Activated naive CD4-positive, alpha-beta T cell treated with anti-CD3 and anti-CD28 coated beads, Interleukin-2, amount 50 U/mL, for 24 hours (primary cell): ENCODE measurements at regions not wholly inside any gene's neighbourhood (a gene's known extent, or its start where the extent isn't known, plus 50 kb on each side); places are given as distances from the start of the nearest gene placed in this dataset.

Source experiments
- H3K27ac Mint-ChIP-seq: one replicate; pipeline ENCODE4 v1.8.0; 2021; ENCODE audit warnings: mild to moderate bottlenecking, mixed read lengths
- H3K27me3 Mint-ChIP-seq: one replicate; pipeline ENCODE4 v1.8.0; 2021; ENCODE audit warnings: mixed read lengths
- H3K36me3 Mint-ChIP-seq: one replicate; pipeline ENCODE4 v1.8.0; 2021; ENCODE audit warnings: mixed read lengths
- H3K4me1 Mint-ChIP-seq: one replicate; pipeline ENCODE4 v1.8.0; 2021; ENCODE audit warnings: mixed read lengths
- H3K4me3 Mint-ChIP-seq: one replicate; pipeline ENCODE4 v1.8.0; 2021; ENCODE audit warnings: mild to moderate bottlenecking, mixed read lengths
- H3K9me3 Mint-ChIP-seq: one replicate; pipeline ENCODE4 v1.8.0; 2021; ENCODE audit warnings: mixed read lengths

GRCh38 chr10:124240839-124241291, 147.5 kb upstream of the CHST15 start:
- H3K9me3 Mint-ChIP-seq: no peaks in the 10 kb centered on the region
- no peaks in the 10 kb centered on the region for H3K36me3 Mint-ChIP-seq
- no peak overlapping the region for H3K4me3 Mint-ChIP-seq
- H3K4me1 Mint-ChIP-seq: no peaks in the 10 kb centered on the region
- H3K27me3 Mint-ChIP-seq: peaks cover 1% of the 10 kb centered on the region
- no peak overlapping the region for H3K27ac Mint-ChIP-seq

GRCh38 chr10:124239696-124240095, 146.3 kb upstream of the CHST15 start:
- Mint-ChIP-seq H3K27me3 (peaks cover 1% of the 10 kb centered on the region), H3K36me3 (no peaks in the 10 kb centered on the region), H3K4me3 (no peak overlapping the region), H3K4me1 (no peaks in the 10 kb centered on the region), H3K27ac (peak overlapping the region; percentile 70), H3K9me3 (no peaks in the 10 kb centered on the region)

GRCh38 chr10:124239134-124239533, 145.7 kb upstream of the CHST15 start:
- no peaks in the 10 kb centered on the region for H3K36me3 Mint-ChIP-seq
- no peaks in the 10 kb centered on the region for H3K9me3 Mint-ChIP-seq
- H3K4me3 Mint-ChIP-seq: no peak overlapping the region
- H3K27me3 Mint-ChIP-seq: peaks cover 1% of the 10 kb centered on the region
- H3K27ac Mint-ChIP-seq: no peak overlapping the region
- no peaks in the 10 kb centered on the region for H3K4me1 Mint-ChIP-seq

- no peaks in the 10 kb centered on the region for H3K9me3 Mint-ChIP-seq
- peaks cover 1% of the 10 kb centered on the region for H3K27me3 Mint-ChIP-seq
- no peak overlapping the region for H3K4me3 Mint-ChIP-seq
- H3K4me1 Mint-ChIP-seq: no peaks in the 10 kb centered on the region
- H3K36me3 Mint-ChIP-seq: no peaks in the 10 kb centered on the region
- H3K27ac Mint-ChIP-seq: no peak overlapping the region
These were observed 145.0 kb upstream of the CHST15 start for GRCh38 chr10:124238367-124238766.

GRCh38 chr10:124237282-124237961, 144.0 kb upstream of the CHST15 start:
- Mint-ChIP-seq H3K9me3 (no peaks in the 10 kb centered on the region), H3K27me3 (peaks cover 1% of the 10 kb centered on the region), H3K4me3 (no peak overlapping the region), H3K27ac (no peak overlapping the region), H3K36me3 (no peaks in the 10 kb centered on the region), H3K4me1 (no peaks in the 10 kb centered on the region)

- Mint-ChIP-seq H3K36me3 (no peaks in the 10 kb centered on the region), H3K4me1 (no peaks in the 10 kb centered on the region), H3K9me3 (no peaks in the 10 kb centered on the region), H3K27me3 (peaks cover 1% of the 10 kb centered on the region), H3K4me3 (no peak overlapping the region), H3K27ac (no peak overlapping the region)
These were observed 143.4 kb upstream of the CHST15 start for GRCh38 chr10:124236816-124237215.

GRCh38 chr10:124236136-124236535, 142.7 kb upstream of the CHST15 start:
- Mint-ChIP-seq H3K27ac (no peak overlapping the region), H3K9me3 (no peaks in the 10 kb centered on the region), H3K4me1 (no peaks in the 10 kb centered on the region), H3K4me3 (no peak overlapping the region), H3K27me3 (peaks cover 1% of the 10 kb centered on the region), H3K36me3 (no peaks in the 10 kb centered on the region)

- Mint-ChIP-seq H3K27ac (no peak overlapping the region), H3K4me3 (no peak overlapping the region), H3K4me1 (no peaks in the 10 kb centered on the region), H3K27me3 (peaks cover 1% of the 10 kb centered on the region), H3K9me3 (no peaks in the 10 kb centered on the region), H3K36me3 (no peaks in the 10 kb centered on the region)
These were observed 141.8 kb upstream of the CHST15 start for GRCh38 chr10:124235232-124235631.

GRCh38 chr10:124233546-124234138, 140.2 kb upstream of the CHST15 start:
- Mint-ChIP-seq H3K36me3 (no peaks in the 10 kb centered on the region), H3K27me3 (no peaks in the 10 kb centered on the region), H3K4me1 (no peaks in the 10 kb centered on the region), H3K27ac (no peak overlapping the region), H3K4me3 (no peak overlapping the region), H3K9me3 (no peaks in the 10 kb centered on the region)

GRCh38 chr10:124232686-124233545, 139.5 kb upstream of the CHST15 start:
- no peak overlapping the region for H3K27ac Mint-ChIP-seq
- no peaks in the 10 kb centered on the region for H3K4me1 Mint-ChIP-seq
- no peaks in the 10 kb centered on the region for H3K36me3 Mint-ChIP-seq
- no peaks in the 10 kb centered on the region for H3K9me3 Mint-ChIP-seq
- no peaks in the 10 kb centered on the region for H3K27me3 Mint-ChIP-seq
- H3K4me3 Mint-ChIP-seq: no peak overlapping the region

- Mint-ChIP-seq H3K4me3 (no peak overlapping the region), H3K4me1 (no peaks in the 10 kb centered on the region), H3K27me3 (no peaks in the 10 kb centered on the region), H3K27ac (peak overlapping the region; percentile 77), H3K36me3 (no peaks in the 10 kb centered on the region), H3K9me3 (no peaks in the 10 kb centered on the region)
These were observed 138.1 kb upstream of the CHST15 start for GRCh38 chr10:124231168-124232155.

GRCh38 chr10:124230635-124231167, 137.3 kb upstream of the CHST15 start:
- H3K9me3 Mint-ChIP-seq: no peaks in the 10 kb centered on the region
- no peaks in the 10 kb centered on the region for H3K4me1 Mint-ChIP-seq
- no peaks in the 10 kb centered on the region for H3K36me3 Mint-ChIP-seq
- H3K4me3 Mint-ChIP-seq: no peak overlapping the region
- no peaks in the 10 kb centered on the region for H3K27me3 Mint-ChIP-seq
- H3K27ac Mint-ChIP-seq: peak overlapping the region; percentile 77

GRCh38 chr10:124229989-124230634, 136.7 kb upstream of the CHST15 start:
- no peak overlapping the region for H3K4me3 Mint-ChIP-seq
- no peaks in the 10 kb centered on the region for H3K36me3 Mint-ChIP-seq
- H3K27ac Mint-ChIP-seq: peak overlapping the region; percentile 88
- no peaks in the 10 kb centered on the region for H3K9me3 Mint-ChIP-seq
- no peaks in the 10 kb centered on the region for H3K4me1 Mint-ChIP-seq
- no peaks in the 10 kb centered on the region for H3K27me3 Mint-ChIP-seq

GRCh38 chr10:124229201-124229988, 136.0 kb upstream of the CHST15 start:
- Mint-ChIP-seq H3K9me3 (no peaks in the 10 kb centered on the region), H3K27ac (peak overlapping the region; percentile 88), H3K36me3 (no peaks in the 10 kb centered on the region), H3K4me1 (no peaks in the 10 kb centered on the region), H3K4me3 (no peak overlapping the region), H3K27me3 (no peaks in the 10 kb centered on the region)
